DND-41 (cell line): ENCODE measurements at regions not wholly inside any gene's neighbourhood (a gene's known extent, or its start where the extent isn't known, plus 50 kb on each side); places are given as distances from the start of the nearest gene placed in this dataset.

Experiments used
- ATAC-seq: fragments of 200-7000 bp; cut with Tn5 transposase; 3 replicates; pipeline ENCODE4 v1.9.1; 2021; ENCODE audit warnings: low read depth; ENCODE audit not compliant: insufficient read depth
- DNase-seq: peaks from one replicate; pipeline ENCODE4 v3.0.0-alpha.2; 2020
- H2AFZ ChIP-seq: 2 replicates; pipeline ENCODE4 v1.6.0; 2012; ENCODE audit warnings: low read depth, low read length
- H3K27ac ChIP-seq: 2 replicates; pipeline ENCODE4 v1.5.1; 2012; ENCODE audit warnings: low read length, inconsistent platforms
- H3K27me3 ChIP-seq: fragments of 200-600 bp; sonication (generic); 2 replicates; pipeline ENCODE4 v1.6.0; 2012; ENCODE audit warnings: low read length, mild to moderate bottlenecking, inconsistent platforms; ENCODE audit not compliant: insufficient read depth, poor library complexity
- H3K36me3 ChIP-seq: 2 replicates; pipeline ENCODE4 v1.5.1; 2012; ENCODE audit warnings: low read length, inconsistent platforms; ENCODE audit not compliant: insufficient read depth
- H3K4me1 ChIP-seq: 2 replicates; pipeline ENCODE4 v1.5.1; 2012; ENCODE audit warnings: mild to moderate bottlenecking, low read length; ENCODE audit not compliant: insufficient read depth
- H3K4me2 ChIP-seq: 2 replicates; pipeline ENCODE4 v1.6.0; 2012; ENCODE audit warnings: mild to moderate bottlenecking, moderate library complexity, low read length, inconsistent platforms; ENCODE audit not compliant: insufficient read depth
- H3K4me3 ChIP-seq, 2 experiments: fragments of 200-600 bp in 1 of 2; shearing (Covaris generic) in 1 of 2; 2 replicates each; pipeline ENCODE4 v1.5.1; 2012 to 2016; ENCODE audit warnings: inconsistent platforms in 2 of 2, low read length in 2 of 2, mild to moderate bottlenecking in 2 of 2, low read depth in 1 of 2, moderate library complexity in 1 of 2
- H3K79me2 ChIP-seq: 2 replicates; pipeline ENCODE4 v1.6.0; 2012; ENCODE audit warnings: low read length, inconsistent platforms; ENCODE audit not compliant: insufficient read depth
- H3K9ac ChIP-seq: 2 replicates; pipeline ENCODE4 v1.6.0; 2012; ENCODE audit warnings: low read depth, mild to moderate bottlenecking, inconsistent platforms, low read length, moderate library complexity
- H3K9me3 ChIP-seq: 2 replicates; pipeline ENCODE4 v1.5.1; 2012; ENCODE audit warnings: low read length, moderate library complexity, mild to moderate bottlenecking, inconsistent platforms; ENCODE audit not compliant: insufficient read depth, severe bottlenecking
- H4K20me1 ChIP-seq: 2 replicates; pipeline ENCODE4 v1.6.0; 2012; ENCODE audit warnings: low read length; ENCODE audit not compliant: insufficient read depth
- EZH2 ChIP-seq: IDR thresholded peaks from 3 replicates; pipeline ENCODE4 v1.6.1; 2012; ENCODE audit warnings: borderline replicate concordance, low read depth, mild to moderate bottlenecking, moderate library complexity, low read length, inconsistent platforms; ENCODE audit not compliant: severe bottlenecking
- TF ChIP-seq, protein P1 (sequence below): IDR thresholded peaks from 2 replicates; pipeline ENCODE4 v1.5.1; 2012; ENCODE audit warnings: borderline replicate concordance, low read length, moderate library complexity, mild to moderate bottlenecking; ENCODE audit not compliant: poor library complexity, severe bottlenecking; ENCODE audit errors: extremely low read depth

DNA sequence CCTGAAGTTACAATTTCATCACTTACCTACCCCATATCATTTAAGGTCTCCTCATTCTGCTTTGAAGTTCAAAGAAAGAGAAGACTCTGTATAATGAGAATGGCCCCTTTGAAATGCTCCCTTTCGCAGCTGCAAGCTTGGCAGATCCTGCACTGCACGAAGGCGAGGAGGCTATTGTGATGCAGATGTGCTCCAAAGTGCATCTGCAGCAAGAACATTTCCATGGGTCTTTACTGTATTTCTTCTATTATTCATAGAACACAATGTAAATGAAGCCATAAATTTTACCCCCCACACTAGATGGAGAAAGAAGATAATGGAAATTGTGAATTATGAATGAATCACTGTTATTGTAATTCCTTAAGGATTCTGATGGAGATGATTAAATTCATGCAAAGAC lies 178.7 kb downstream of the CHD9NB start:
- H3K27ac ChIP-seq, result no peak overlapping the region

DNA sequence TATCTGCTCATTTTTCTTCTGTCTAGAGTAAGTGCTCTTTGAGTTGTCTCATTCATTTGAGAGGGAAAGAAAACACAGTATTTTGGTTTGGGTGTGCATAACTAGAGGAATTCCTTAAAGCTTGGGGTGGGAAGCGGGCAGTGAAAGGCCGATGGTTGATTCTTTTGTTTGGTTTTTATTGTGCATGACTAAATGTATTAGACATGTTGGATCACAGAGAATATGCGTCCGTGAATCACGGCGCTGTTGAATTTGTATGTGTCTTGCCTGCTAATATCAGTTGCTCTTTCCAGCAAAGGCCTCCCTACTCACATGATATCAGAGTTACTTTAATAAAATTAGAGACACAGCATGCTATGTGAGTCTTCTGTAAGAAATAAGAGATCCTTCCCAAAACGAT lies 180.0 kb downstream of the CHD9NB start:
- no peaks in the 10 kb centered on the region for H3K36me3 ChIP-seq
- ATAC-seq (no peak), DNase-seq (no peak)
- H3K27ac ChIP-seq, result no peak overlapping the region
- H3K4me2 ChIP-seq, result no peak overlapping the region
- no peak overlapping the region for H3K4me3 ChIP-seq
- no peaks in the 10 kb centered on the region for H3K9me3 ChIP-seq
- H3K27me3 ChIP-seq, result no peaks in the 10 kb centered on the region
- TF ChIP-seq, protein P1, sequence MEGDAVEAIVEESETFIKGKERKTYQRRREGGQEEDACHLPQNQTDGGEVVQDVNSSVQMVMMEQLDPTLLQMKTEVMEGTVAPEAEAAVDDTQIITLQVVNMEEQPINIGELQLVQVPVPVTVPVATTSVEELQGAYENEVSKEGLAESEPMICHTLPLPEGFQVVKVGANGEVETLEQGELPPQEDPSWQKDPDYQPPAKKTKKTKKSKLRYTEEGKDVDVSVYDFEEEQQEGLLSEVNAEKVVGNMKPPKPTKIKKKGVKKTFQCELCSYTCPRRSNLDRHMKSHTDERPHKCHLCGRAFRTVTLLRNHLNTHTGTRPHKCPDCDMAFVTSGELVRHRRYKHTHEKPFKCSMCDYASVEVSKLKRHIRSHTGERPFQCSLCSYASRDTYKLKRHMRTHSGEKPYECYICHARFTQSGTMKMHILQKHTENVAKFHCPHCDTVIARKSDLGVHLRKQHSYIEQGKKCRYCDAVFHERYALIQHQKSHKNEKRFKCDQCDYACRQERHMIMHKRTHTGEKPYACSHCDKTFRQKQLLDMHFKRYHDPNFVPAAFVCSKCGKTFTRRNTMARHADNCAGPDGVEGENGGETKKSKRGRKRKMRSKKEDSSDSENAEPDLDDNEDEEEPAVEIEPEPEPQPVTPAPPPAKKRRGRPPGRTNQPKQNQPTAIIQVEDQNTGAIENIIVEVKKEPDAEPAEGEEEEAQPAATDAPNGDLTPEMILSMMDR, result no peak
- TF ChIP-seq EZH2, result no peak
- no peaks in the 10 kb centered on the region for H3K79me2 ChIP-seq
- no peaks in the 10 kb centered on the region for H3K4me1 ChIP-seq
- H4K20me1 ChIP-seq, result no peaks in the 10 kb centered on the region
- no peak overlapping the region for H2AFZ ChIP-seq
- H3K9ac ChIP-seq, result no peak overlapping the region

More for the DNA sequence above, 178.7 kb downstream of the CHD9NB start:
- no peak overlapping the region for H3K4me2 ChIP-seq
- TF ChIP-seq EZH2, result no peak
- TF ChIP-seq, protein P1, result no peak
- DNase-seq, result no peak
- no peaks in the 10 kb centered on the region for H3K36me3 ChIP-seq
- no peaks in the 10 kb centered on the region for H3K9me3 ChIP-seq
- no peak overlapping the region for H2AFZ ChIP-seq
- H3K4me1 ChIP-seq, result no peaks in the 10 kb centered on the region
- H4K20me1 ChIP-seq, result no peaks in the 10 kb centered on the region
- H3K4me3 ChIP-seq, result no peak overlapping the region
- H3K9ac ChIP-seq, result no peak overlapping the region
- H3K79me2 ChIP-seq, result no peaks in the 10 kb centered on the region
- H3K27me3 ChIP-seq, result no peaks in the 10 kb centered on the region
- no peak for ATAC-seq

DNA sequence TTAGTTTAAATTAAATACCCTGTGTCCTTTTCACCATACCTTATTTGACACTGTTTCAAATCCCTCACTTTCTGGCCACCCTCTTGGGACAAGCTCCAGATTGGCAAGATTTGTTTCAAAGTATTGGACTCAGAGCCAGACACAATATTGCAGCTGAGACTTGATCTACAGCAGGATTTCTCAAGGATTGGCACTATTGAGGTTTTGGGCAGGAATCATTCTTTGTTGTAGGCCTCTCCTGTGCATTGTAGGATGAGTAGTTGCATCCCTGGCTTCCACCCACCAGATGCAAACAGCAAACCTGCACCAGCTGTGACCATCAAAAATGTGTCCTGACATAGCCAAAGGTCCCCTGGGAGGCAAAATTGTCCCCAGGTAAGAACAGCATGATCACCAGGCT lies 181.2 kb downstream of the CHD9NB start:
- Histone ChIP-seq H3K4me2 (no peak overlapping the region), H3K79me2 (no peaks in the 10 kb centered on the region), H3K4me3 (no peak overlapping the region), H4K20me1 (no peaks in the 10 kb centered on the region), H3K9ac (no peak overlapping the region), H3K27me3 (no peaks in the 10 kb centered on the region), H3K9me3 (no peaks in the 10 kb centered on the region), H2AFZ (no peak overlapping the region), H3K4me1 (no peaks in the 10 kb centered on the region), H3K27ac (no peak overlapping the region), H3K36me3 (no peaks in the 10 kb centered on the region)
- DNase-seq (no peak), ATAC-seq (no peak)
- no peak for TF ChIP-seq EZH2
- TF ChIP-seq, protein P1, result no peak

DNA sequence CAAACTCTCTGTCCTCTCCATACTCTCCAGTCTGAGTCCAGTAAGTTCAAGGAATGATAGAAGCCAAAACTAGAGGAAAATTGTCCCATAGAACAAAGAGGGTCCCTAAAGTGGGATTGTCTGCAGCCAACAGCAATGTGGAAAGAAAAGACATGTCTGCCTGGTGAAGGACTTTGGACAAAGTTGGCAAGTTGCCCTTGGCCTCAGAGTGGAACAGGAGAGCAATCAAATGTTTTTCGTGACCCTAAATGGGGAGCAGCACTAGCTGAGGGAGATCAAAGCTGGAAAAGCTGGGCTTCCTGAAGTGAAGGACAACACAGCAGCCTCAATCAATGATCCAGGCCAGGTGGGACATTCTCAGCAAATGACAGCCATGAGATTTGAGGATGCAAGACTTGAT lies 183.5 kb downstream of the CHD9NB start:
- no peak overlapping the region for H3K27ac ChIP-seq
- H3K9me3 ChIP-seq, result no peaks in the 10 kb centered on the region
- H3K4me1 ChIP-seq, result no peaks in the 10 kb centered on the region
- DNase-seq (no peak), ATAC-seq (no peak)
- no peaks in the 10 kb centered on the region for H3K36me3 ChIP-seq
- H2AFZ ChIP-seq, result no peak overlapping the region
- H3K27me3 ChIP-seq, result no peaks in the 10 kb centered on the region
- H3K9ac ChIP-seq, result no peak overlapping the region
- TF ChIP-seq EZH2, result no peak
- TF ChIP-seq, protein P1, result no peak
- no peaks in the 10 kb centered on the region for H3K79me2 ChIP-seq
- no peaks in the 10 kb centered on the region for H4K20me1 ChIP-seq
- H3K4me2 ChIP-seq, result no peak overlapping the region
- no peak overlapping the region for H3K4me3 ChIP-seq
